ENCODE measurements at regions not wholly inside any gene's neighbourhood (a gene's known extent, or its start where the extent isn't known, plus 50 kb on each side); places are given as distances from the start of the nearest gene placed in this dataset.

DNA sequence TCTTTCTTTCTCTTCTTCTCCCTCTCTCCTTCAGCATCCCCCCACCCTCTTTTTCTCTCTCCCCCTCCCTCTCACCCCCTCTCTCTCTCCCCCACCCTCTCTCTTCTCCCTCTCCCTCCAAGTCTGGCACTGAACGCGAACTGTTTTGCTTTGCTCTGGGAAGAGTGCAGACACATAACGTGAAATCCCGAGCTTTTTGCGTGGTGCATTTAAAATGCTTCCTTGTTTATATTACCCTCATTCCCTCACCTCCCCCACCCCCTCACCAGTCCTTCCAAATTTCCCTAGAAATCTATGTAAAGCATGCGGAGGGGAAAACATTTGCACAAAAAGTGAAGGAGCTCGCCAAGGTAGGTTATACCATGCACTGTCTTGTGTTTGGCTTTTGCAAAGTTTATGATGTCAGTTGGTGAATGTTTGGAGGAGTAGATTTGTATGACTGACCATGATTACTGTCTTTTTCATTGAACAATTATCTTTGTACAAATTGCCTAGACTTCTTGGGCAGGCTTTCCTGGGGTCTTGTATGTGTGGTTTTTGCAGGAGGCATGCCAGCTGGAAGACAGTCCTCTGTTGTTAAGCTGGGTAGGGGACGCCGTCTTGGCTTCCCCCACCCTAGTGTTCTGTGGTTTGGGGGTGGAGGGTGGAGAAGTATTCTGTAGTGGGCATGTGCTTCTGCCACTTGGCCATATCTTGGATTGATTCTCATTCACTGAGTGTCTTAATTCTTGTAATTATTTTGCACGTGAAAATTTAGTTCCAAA lies 123.7 kb upstream of the HSD17B12 start:
- intact Hi-C loops (cut with DNase I), result no loop called here
- no peak overlapping the region for H3K27ac ChIP-seq
- DNase-seq, result no peak
- TF ChIP-seq, protein P1, sequence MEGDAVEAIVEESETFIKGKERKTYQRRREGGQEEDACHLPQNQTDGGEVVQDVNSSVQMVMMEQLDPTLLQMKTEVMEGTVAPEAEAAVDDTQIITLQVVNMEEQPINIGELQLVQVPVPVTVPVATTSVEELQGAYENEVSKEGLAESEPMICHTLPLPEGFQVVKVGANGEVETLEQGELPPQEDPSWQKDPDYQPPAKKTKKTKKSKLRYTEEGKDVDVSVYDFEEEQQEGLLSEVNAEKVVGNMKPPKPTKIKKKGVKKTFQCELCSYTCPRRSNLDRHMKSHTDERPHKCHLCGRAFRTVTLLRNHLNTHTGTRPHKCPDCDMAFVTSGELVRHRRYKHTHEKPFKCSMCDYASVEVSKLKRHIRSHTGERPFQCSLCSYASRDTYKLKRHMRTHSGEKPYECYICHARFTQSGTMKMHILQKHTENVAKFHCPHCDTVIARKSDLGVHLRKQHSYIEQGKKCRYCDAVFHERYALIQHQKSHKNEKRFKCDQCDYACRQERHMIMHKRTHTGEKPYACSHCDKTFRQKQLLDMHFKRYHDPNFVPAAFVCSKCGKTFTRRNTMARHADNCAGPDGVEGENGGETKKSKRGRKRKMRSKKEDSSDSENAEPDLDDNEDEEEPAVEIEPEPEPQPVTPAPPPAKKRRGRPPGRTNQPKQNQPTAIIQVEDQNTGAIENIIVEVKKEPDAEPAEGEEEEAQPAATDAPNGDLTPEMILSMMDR (IDR thresholded peaks at IDR 0.05), result no peak
- H3K36me3 ChIP-seq, result no peaks in the 10 kb centered on the region
- ATAC-seq, result no peak
- H3K4me1 ChIP-seq, result no peaks in the 10 kb centered on the region
- H3K9me3 ChIP-seq, result no peaks in the 10 kb centered on the region
- H3K4me3 ChIP-seq, result no peak overlapping the region
- peaks cover 30 to 90% of the 10 kb centered on the region in 2 donors for H3K27me3 ChIP-seq

DNA sequence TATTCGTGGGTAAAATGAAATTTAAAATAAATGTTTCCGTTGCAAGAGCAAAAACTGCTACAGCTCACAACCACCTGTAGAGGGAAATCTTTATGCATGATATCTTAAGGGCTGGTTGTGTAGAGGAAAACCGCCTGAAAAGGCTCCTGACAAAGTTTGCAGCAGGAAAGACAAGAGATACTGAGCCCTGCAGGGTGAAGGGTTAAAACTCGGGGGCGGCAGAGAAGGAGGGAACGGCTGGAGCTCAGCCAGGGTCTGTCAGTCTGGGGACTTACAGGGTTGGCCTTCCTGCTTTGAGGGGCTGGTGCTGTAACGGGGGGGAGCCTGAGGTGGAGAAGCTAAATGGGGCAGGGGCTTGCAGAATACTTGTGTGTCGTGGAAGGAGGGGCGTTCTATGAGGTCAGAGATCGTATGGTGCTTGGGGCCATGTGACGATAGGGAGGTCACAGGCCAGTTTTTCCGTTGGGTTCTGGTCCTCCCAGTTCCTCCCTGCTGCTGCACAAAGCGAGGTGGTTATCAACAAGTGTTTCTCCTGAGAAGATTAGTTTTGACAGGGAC lies 122.9 kb upstream of the HSD17B12 start:
- DNase-seq (no peak), ATAC-seq (peak; percentile 17)
- no peak overlapping the region for H3K4me3 ChIP-seq
- H3K36me3 ChIP-seq, result no peaks in the 10 kb centered on the region
- TF ChIP-seq, protein P1 (IDR thresholded peaks at IDR 0.05), result peak in 1 of 2 donors; percentile 7
- H3K4me1 ChIP-seq, result no peaks in the 10 kb centered on the region
- no peaks in the 10 kb centered on the region for H3K9me3 ChIP-seq
- H3K27me3 ChIP-seq, result peaks cover 30 to 82% of the 10 kb centered on the region in 2 donors
- intact Hi-C loops (cut with DNase I), result no loop called here
- no peak overlapping the region for H3K27ac ChIP-seq

DNA sequence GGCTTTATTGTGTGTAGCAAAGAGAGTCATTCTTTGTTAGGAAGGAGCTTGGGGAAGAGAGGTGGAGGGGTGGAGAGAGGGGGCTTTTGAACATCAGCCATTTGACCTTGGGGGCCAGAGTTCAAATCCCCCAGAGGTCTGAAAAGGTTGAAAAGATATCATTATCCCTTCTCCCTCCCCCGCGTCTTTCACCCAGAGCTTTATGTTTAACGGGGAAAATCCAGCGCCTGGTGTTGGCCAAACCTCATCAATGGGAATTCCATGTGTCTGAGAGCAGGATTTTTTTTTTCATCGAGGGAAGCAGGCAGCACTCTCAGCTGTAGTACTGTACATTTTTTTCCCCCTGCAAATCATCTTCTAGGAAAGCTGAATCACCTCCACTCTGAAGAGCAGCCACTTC lies 122.4 kb upstream of the HSD17B12 start:
- H3K4me1 ChIP-seq, result no peaks in the 10 kb centered on the region
- TF ChIP-seq, protein P1 (IDR thresholded peaks at IDR 0.05), result no peak
- DNase-seq (no peak), ATAC-seq (no peak)
- no peak overlapping the region for H3K27ac ChIP-seq
- no peak overlapping the region for H3K4me3 ChIP-seq
- no peaks in the 10 kb centered on the region for H3K36me3 ChIP-seq
- intact Hi-C loops (cut with DNase I), result no loop called here
- H3K9me3 ChIP-seq, result no peaks in the 10 kb centered on the region
- peaks cover 30 to 82% of the 10 kb centered on the region in 2 donors for H3K27me3 ChIP-seq

GRCh38 chr11:43558556-43559127 lies 121.9 kb upstream of the HSD17B12 start:
- H3K4me3 ChIP-seq, result no peak overlapping the region
- peaks cover 30 to 81% of the 10 kb centered on the region in 2 donors for H3K27me3 ChIP-seq
- H3K4me1 ChIP-seq, result no peaks in the 10 kb centered on the region
- no peaks in the 10 kb centered on the region for H3K36me3 ChIP-seq
- no peak overlapping the region for H3K27ac ChIP-seq
- TF ChIP-seq, protein P1 (IDR thresholded peaks at IDR 0.05), result no peak
- H3K9me3 ChIP-seq, result no peaks in the 10 kb centered on the region
- DNase-seq (no peak), ATAC-seq (no peak)
- intact Hi-C loops (cut with DNase I), result no loop called here

DNA sequence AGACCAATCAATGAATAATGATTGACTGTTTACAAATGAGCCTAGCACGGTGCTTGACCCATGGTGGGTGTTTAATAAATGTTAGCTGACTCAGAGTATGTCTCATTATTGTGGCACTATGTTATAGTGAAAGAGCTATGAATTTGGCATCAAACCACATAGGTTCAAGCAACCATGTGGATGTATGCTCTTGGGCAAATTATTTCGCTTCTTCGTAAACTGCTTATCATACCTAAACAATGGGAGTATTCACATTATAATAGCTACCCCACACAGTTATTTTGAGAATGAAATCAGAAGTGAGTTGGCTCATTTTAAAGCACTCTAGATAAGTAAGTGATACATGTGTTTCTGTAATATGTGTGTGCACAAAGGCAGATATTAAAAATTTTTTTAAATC lies 118.7 kb upstream of the HSD17B12 start:
- intact Hi-C loops (cut with DNase I), result no loop called here
- DNase-seq (no peak), ATAC-seq (no peak)
- no peaks in the 10 kb centered on the region for H3K4me1 ChIP-seq
- no peak overlapping the region for H3K4me3 ChIP-seq
- H3K36me3 ChIP-seq, result no peaks in the 10 kb centered on the region
- H3K27me3 ChIP-seq, result peaks cover 24 to 82% of the 10 kb centered on the region in 2 donors
- no peak overlapping the region for H3K27ac ChIP-seq
- no peaks in the 10 kb centered on the region for H3K9me3 ChIP-seq
- TF ChIP-seq, protein P1 (IDR thresholded peaks at IDR 0.05), result no peak

Data from left lung (tissue), 4 donors.